Large intestine (tissue), 3 donors: ENCODE measurements at regions not wholly inside any gene's neighbourhood (a gene's known extent, or its start where the extent isn't known, plus 50 kb on each side); places are given as distances from the start of the nearest gene placed in this dataset.

Experiments used
- DNase-seq, 2 donors: peaks; one replicate each; pipeline versions ENCODE4 v3.0.0 to v3.0.0-alpha.2; 2013
- H3K27ac ChIP-seq: one replicate; pipeline ENCODE4 v1.5.1; 2013; ENCODE audit warnings: low read length
- H3K27me3 ChIP-seq: 2 replicates; pipeline ENCODE4 v1.6.1; 2013; ENCODE audit warnings: low read length; ENCODE audit not compliant: control insufficient read depth, insufficient read depth
- H3K36me3 ChIP-seq: 2 replicates; pipeline ENCODE4 v1.6.1; 2013; ENCODE audit warnings: low read length; ENCODE audit not compliant: control insufficient read depth, insufficient read depth
- H3K4me1 ChIP-seq: one replicate; pipeline ENCODE4 v1.6.1; 2013; ENCODE audit warnings: low read length; ENCODE audit not compliant: control insufficient read depth, insufficient read depth
- H3K4me3 ChIP-seq: one replicate; pipeline ENCODE4 v1.5.1; 2013; ENCODE audit warnings: low read length
- H3K9me3 ChIP-seq: one replicate; pipeline ENCODE4 v1.6.1; 2013; ENCODE audit warnings: mild to moderate bottlenecking, low read depth, low read length, moderate library complexity; ENCODE audit not compliant: control insufficient read depth
- WGBS: methylation state at CpG from one replicate; pipeline ENCODE4 v1.1.5; 2013; ENCODE audit warnings: low lambda C conversion rate; ENCODE audit not compliant: insufficient coverage; 5-methylcytosine and 5-hydroxymethylcytosine counted together

- Histone ChIP-seq H3K9me3 (peaks cover 2% of the 10 kb centered on the region), H3K27ac (peak overlapping the region; percentile 29), H3K4me1 (no peaks in the 10 kb centered on the region), H3K4me3 (no peak overlapping the region), H3K27me3 (no peaks in the 10 kb centered on the region), H3K36me3 (no peaks in the 10 kb centered on the region)
- 80% methylated on average over 1 of the region's 7 CpGs for WGBS
- DNase-seq, result peak; percentile 28 to 32
These were observed 567.3 kb upstream of the BTBD3 start for GRCh38 chr20:11350126-11351005.

GRCh38 chr20:11352041-11352440 lies 565.7 kb upstream of the BTBD3 start:
- H3K27ac ChIP-seq, result no peak overlapping the region
- no peak overlapping the region for H3K4me3 ChIP-seq
- H3K36me3 ChIP-seq, result no peaks in the 10 kb centered on the region
- H3K9me3 ChIP-seq, result peaks cover 2% of the 10 kb centered on the region
- H3K4me1 ChIP-seq, result no peaks in the 10 kb centered on the region
- H3K27me3 ChIP-seq, result no peaks in the 10 kb centered on the region
- DNase-seq, result no peak

GRCh38 chr20:11354846-11355245 lies 562.8 kb upstream of the BTBD3 start:
- 100% methylated on average over 1 of the region's 4 CpGs for WGBS
- Histone ChIP-seq H3K4me1 (no peaks in the 10 kb centered on the region), H3K27me3 (no peaks in the 10 kb centered on the region), H3K27ac (no peak overlapping the region), H3K9me3 (no peaks in the 10 kb centered on the region), H3K36me3 (no peaks in the 10 kb centered on the region), H3K4me3 (no peak overlapping the region)
- DNase-seq, result no peak

- Histone ChIP-seq H3K27me3 (no peaks in the 10 kb centered on the region), H3K36me3 (no peaks in the 10 kb centered on the region), H3K27ac (no peak overlapping the region), H3K4me3 (no peak overlapping the region), H3K4me1 (no peaks in the 10 kb centered on the region), H3K9me3 (no peaks in the 10 kb centered on the region)
- 83% methylated on average over 1 of the region's 3 CpGs for WGBS
- DNase-seq, result no peak
These were observed 562.3 kb upstream of the BTBD3 start for GRCh38 chr20:11355345-11355744.

- Histone ChIP-seq H3K4me3 (no peak overlapping the region), H3K4me1 (no peaks in the 10 kb centered on the region), H3K27ac (no peak overlapping the region), H3K27me3 (no peaks in the 10 kb centered on the region), H3K9me3 (no peaks in the 10 kb centered on the region), H3K36me3 (no peaks in the 10 kb centered on the region)
- DNase-seq, result no peak
- WGBS, result 72% methylated on average over 2 of the region's 3 CpGs
These were observed 561.6 kb upstream of the BTBD3 start for GRCh38 chr20:11356061-11356460.

- H3K27ac ChIP-seq, result no peak overlapping the region
- no peaks in the 10 kb centered on the region for H3K9me3 ChIP-seq
- no peaks in the 10 kb centered on the region for H3K36me3 ChIP-seq
- H3K4me1 ChIP-seq, result no peaks in the 10 kb centered on the region
- no peak overlapping the region for H3K4me3 ChIP-seq
- 60% methylated on average over 1 of the region's 3 CpGs for WGBS
- H3K27me3 ChIP-seq, result no peaks in the 10 kb centered on the region
- no peak for DNase-seq
These were observed 555.2 kb upstream of the BTBD3 start for GRCh38 chr20:11362450-11362849.

GRCh38 chr20:11364736-11365135 lies 553.0 kb upstream of the BTBD3 start:
- no peak overlapping the region for H3K27ac ChIP-seq
- H3K27me3 ChIP-seq, result no peaks in the 10 kb centered on the region
- no peak for DNase-seq
- no peaks in the 10 kb centered on the region for H3K36me3 ChIP-seq
- no peaks in the 10 kb centered on the region for H3K9me3 ChIP-seq
- no peak overlapping the region for H3K4me3 ChIP-seq
- WGBS, result 100% methylated on average over 1 of the region's 5 CpGs
- no peaks in the 10 kb centered on the region for H3K4me1 ChIP-seq

GRCh38 chr20:11366660-11367059 lies 551.0 kb upstream of the BTBD3 start:
- Histone ChIP-seq H3K9me3 (no peaks in the 10 kb centered on the region), H3K36me3 (no peaks in the 10 kb centered on the region), H3K4me1 (no peaks in the 10 kb centered on the region), H3K27me3 (no peaks in the 10 kb centered on the region), H3K4me3 (no peak overlapping the region), H3K27ac (no peak overlapping the region)
- no CpG with 5 or more reads among the region's 4 CpGs for WGBS
- no peak for DNase-seq

GRCh38 chr20:11368499-11368898 lies 549.2 kb upstream of the BTBD3 start:
- H3K27me3 ChIP-seq, result no peaks in the 10 kb centered on the region
- H3K27ac ChIP-seq, result no peak overlapping the region
- H3K4me1 ChIP-seq, result no peaks in the 10 kb centered on the region
- no peak for DNase-seq
- H3K9me3 ChIP-seq, result no peaks in the 10 kb centered on the region
- no CpG with 5 or more reads among the region's 4 CpGs for WGBS
- no peak overlapping the region for H3K4me3 ChIP-seq
- no peaks in the 10 kb centered on the region for H3K36me3 ChIP-seq

- Histone ChIP-seq H3K4me1 (no peaks in the 10 kb centered on the region), H3K9me3 (no peaks in the 10 kb centered on the region), H3K27ac (no peak overlapping the region), H3K27me3 (no peaks in the 10 kb centered on the region), H3K36me3 (no peaks in the 10 kb centered on the region), H3K4me3 (no peak overlapping the region)
- DNase-seq, result no peak
- no CpG with 5 or more reads among the region's 12 CpGs for WGBS
These were observed 548.6 kb upstream of the BTBD3 start for GRCh38 chr20:11368965-11369711.
